GM12864 (cell line): ENCODE measurements at regions not wholly inside any gene's neighbourhood (a gene's known extent, or its start where the extent isn't known, plus 50 kb on each side); places are given as distances from the start of the nearest gene placed in this dataset.

ENCODE experiments used
- DNase-seq: peaks from one replicate; pipeline ENCODE4 v3.0.0-alpha.2; 2011; ENCODE audit warnings: low read depth
- H3K4me3 ChIP-seq: 2 replicates; pipeline ENCODE4 v1.5.1; 2011; ENCODE audit warnings: mild to moderate bottlenecking, low read depth, low read length, control low read depth
- CTCF ChIP-seq: IDR thresholded peaks from 2 replicates; pipeline ENCODE4 v1.5.1; 2011; ENCODE audit warnings: low read depth, mild to moderate bottlenecking, moderate library complexity, low read length, control low read depth, inconsistent platforms; ENCODE audit errors: missing control alignments

GRCh38 chr5:3364433-3364832 lies 231.2 kb upstream of the IRX1 start:
- no peak for DNase-seq
- no peak for TF ChIP-seq CTCF
- no peak overlapping the region for H3K4me3 ChIP-seq

GRCh38 chr5:3362606-3362910 lies 233.1 kb upstream of the IRX1 start:
- no peak for DNase-seq
- TF ChIP-seq CTCF: no peak

GRCh38 chr5:3361811-3362605 lies 233.6 kb upstream of the IRX1 start:
- no peak for DNase-seq

More at GRCh38 chr5:3362606-3362910, 233.1 kb upstream of the IRX1 start:
- H3K4me3 ChIP-seq: no peak overlapping the region

GRCh38 chr5:3359642-3360041 lies 236.0 kb upstream of the IRX1 start:
- TF ChIP-seq CTCF: no peak

More at GRCh38 chr5:3361811-3362605, 233.6 kb upstream of the IRX1 start:
- no peak overlapping the region for H3K4me3 ChIP-seq
- TF ChIP-seq CTCF: no peak

GRCh38 chr5:3357291-3357690 lies 238.3 kb upstream of the IRX1 start:
- TF ChIP-seq CTCF: no peak
- DNase-seq: no peak
- H3K4me3 ChIP-seq: no peak overlapping the region

More at GRCh38 chr5:3359642-3360041, 236.0 kb upstream of the IRX1 start:
- no peak overlapping the region for H3K4me3 ChIP-seq
- DNase-seq: no peak

- DNase-seq: no peak
- H3K4me3 ChIP-seq: no peak overlapping the region
Observed at GRCh38 chr5:3356016-3356415, 239.6 kb upstream of the IRX1 start.

More at GRCh38 chr5:3356016-3356415, 239.6 kb upstream of the IRX1 start:
- TF ChIP-seq CTCF: no peak
